PC-9 (cell line): ENCODE measurements at regions not wholly inside any gene's neighbourhood (a gene's known extent, or its start where the extent isn't known, plus 50 kb on each side); places are given as distances from the start of the nearest gene placed in this dataset.
"Not testable (repeated sequence)": the region's sequence is repeated elsewhere in the genome, so short reads cannot be mapped to it uniquely, and the experiment has no call there.

Experiments used
- BruUV-seq: library from RNA; stranded (reverse); fragments of 400-500 nt; replicated peaks from 2 replicates; lab custom pipeline; 2021; lab: Mats Ljungman, UMichigan
- CTCF ChIA-PET: fragments of 300-600 bp; sonication (Branson Sonifier 250); formaldehyde crosslinking; loops from one replicate; lab custom pipeline; 2022; ENCODE audit warnings: antibody characterized with exemption; lab: Charles Lee
- POLR2A ChIA-PET: fragments of 300-600 bp; sonication (Branson Sonifier 250); formaldehyde crosslinking; loops from one replicate; lab custom pipeline; 2022; ENCODE audit warnings: antibody characterized with exemption; ENCODE audit not compliant: unreplicated experiment; lab: Charles Lee
- DNase-seq, 2 experiments: peaks; one replicate each; pipeline versions ENCODE4 v3.0.0 to v3.0.0-alpha.2; 2015 to 2022; ENCODE audit warnings: mixed read lengths in 1 of 2
- H2AFZ ChIP-seq: fragments of 200-600 bp; sonication (generic); 2 replicates; pipeline ENCODE4 v1.8.1; 2017; ENCODE audit warnings: antibody characterized with exemption
- H3F3A ChIP-seq: fragments of 200-600 bp; sonication (generic); 2 replicates; pipeline ENCODE4 v1.8.1; 2017; ENCODE audit warnings: antibody characterized with exemption, mild to moderate bottlenecking, low read depth; ENCODE audit not compliant: insufficient read depth
- H3K27ac ChIP-seq: fragments of 200-600 bp; sonication (generic); 2 replicates; pipeline ENCODE4 v1.6.1; 2016; ENCODE audit warnings: mixed run types
- H3K27me3 ChIP-seq: fragments of 200-600 bp; sonication (generic); 2 replicates; pipeline ENCODE4 v1.6.1; 2016; ENCODE audit warnings: low read depth, mixed run types; ENCODE audit not compliant: insufficient read depth
- H3K36me3 ChIP-seq: fragments of 200-600 bp; sonication (generic); 2 replicates; pipeline ENCODE4 v1.6.1; 2016; ENCODE audit warnings: low read depth, mixed run types
- H3K4me1 ChIP-seq: fragments of 200-600 bp; sonication (generic); replicated peaks from 2 replicates; pipeline ENCODE4 v1.6.1; 2016; ENCODE audit warnings: mixed run types; ENCODE audit not compliant: insufficient read depth
- H3K4me2 ChIP-seq: fragments of 200-600 bp; sonication (generic); 2 replicates; pipeline ENCODE4 v1.6.1; 2017; ENCODE audit warnings: mixed run types
- H3K4me3 ChIP-seq: fragments of 200-600 bp; sonication (generic); 2 replicates; pipeline ENCODE4 v1.6.1; 2016; ENCODE audit warnings: mixed run types
- H3K79me2 ChIP-seq: fragments of 200-600 bp; sonication (generic); 2 replicates; pipeline ENCODE4 v1.6.1; 2017; ENCODE audit warnings: low read depth, mixed run types
- H3K9me2 ChIP-seq: fragments of 200-600 bp; sonication (generic); 2 replicates; pipeline ENCODE4 v1.8.1; 2017; ENCODE audit warnings: mild to moderate bottlenecking; ENCODE audit not compliant: insufficient read depth
- H3K9me3 ChIP-seq: fragments of 200-600 bp; sonication (generic); 2 replicates; pipeline ENCODE4 v1.8.1; 2016; ENCODE audit warnings: low read depth; ENCODE audit not compliant: insufficient read depth
- H4K20me1 ChIP-seq: fragments of 200-600 bp; sonication (generic); 2 replicates; pipeline ENCODE4 v1.8.1; 2017; ENCODE audit not compliant: insufficient read depth
- EZH2 ChIP-seq: fragments of 200-600 bp; sonication (generic); IDR thresholded peaks from 2 replicates; pipeline ENCODE4 v1.8.0; 2017; ENCODE audit warnings: antibody characterized with exemption, low read depth
- intact Hi-C: fragments of 100-400 bp; cut with micrococcal nuclease; formaldehyde crosslinking; loops from one replicate; pipeline ENCODE4 v1.10.0; 2022; ENCODE audit not compliant: unreplicated experiment
- TF ChIP-seq, protein P1 (sequence below): fragments of 200-600 bp; sonication (generic); conservative IDR thresholded peaks from 2 replicates; pipeline ENCODE4 v1.6.1; 2017; ENCODE audit warnings: mixed run types, antibody characterized with exemption, mild to moderate bottlenecking, moderate library complexity

DNA sequence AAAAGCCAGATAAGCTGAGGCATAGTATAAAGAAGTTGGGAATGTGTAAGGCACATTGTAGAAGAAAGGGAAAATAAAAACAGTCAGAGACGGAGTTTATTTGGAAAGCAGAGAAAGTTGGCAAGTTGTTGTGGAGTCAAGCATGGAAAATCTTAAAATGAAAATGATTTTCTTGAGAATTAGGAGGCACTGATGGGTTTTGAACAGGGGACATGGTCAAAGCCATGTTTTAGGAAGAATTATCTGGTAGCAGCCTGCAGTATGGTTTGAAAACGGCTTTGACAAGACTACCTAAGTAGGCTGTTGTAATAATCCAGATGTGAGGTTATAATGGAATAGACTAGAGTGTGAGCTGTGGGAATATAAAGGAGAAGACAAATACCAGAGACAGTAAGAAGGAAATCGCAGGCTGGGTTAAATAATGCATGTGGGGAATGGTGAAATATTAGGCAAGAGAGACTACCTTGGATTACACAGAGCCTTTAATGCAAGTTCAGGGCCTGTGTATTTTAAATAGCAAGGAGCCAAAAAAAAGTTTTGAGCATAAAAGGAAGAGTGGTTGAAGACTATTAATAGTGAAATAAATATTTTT, 130.4 kb upstream of the MEOX2 start:
- POLR2A ChIA-PET: no interaction called here
- H2AFZ ChIP-seq: no peak overlapping the region
- H3K79me2 ChIP-seq: no peaks in the 10 kb centered on the region
- no peak overlapping the region for H3K4me3 ChIP-seq
- no peaks in the 10 kb centered on the region for H3F3A ChIP-seq
- H3K27me3 ChIP-seq: no peaks in the 10 kb centered on the region
- CTCF ChIA-PET: no interaction called here
- H3K4me2 ChIP-seq: no peak overlapping the region
- no peaks in the 10 kb centered on the region for H3K4me1 ChIP-seq
- no peak overlapping the region for H3K27ac ChIP-seq
- no peak for DNase-seq
- no peaks in the 10 kb centered on the region for H3K9me3 ChIP-seq
- H3K36me3 ChIP-seq: no peaks in the 10 kb centered on the region
- no peaks in the 10 kb centered on the region for H4K20me1 ChIP-seq
- intact Hi-C loops: no loop called here
- no TSS peak for BruUV-seq
- H3K9me2 ChIP-seq: no peaks in the 10 kb centered on the region; the same call in 1 of the 2 replicates
- TF ChIP-seq, protein P1, sequence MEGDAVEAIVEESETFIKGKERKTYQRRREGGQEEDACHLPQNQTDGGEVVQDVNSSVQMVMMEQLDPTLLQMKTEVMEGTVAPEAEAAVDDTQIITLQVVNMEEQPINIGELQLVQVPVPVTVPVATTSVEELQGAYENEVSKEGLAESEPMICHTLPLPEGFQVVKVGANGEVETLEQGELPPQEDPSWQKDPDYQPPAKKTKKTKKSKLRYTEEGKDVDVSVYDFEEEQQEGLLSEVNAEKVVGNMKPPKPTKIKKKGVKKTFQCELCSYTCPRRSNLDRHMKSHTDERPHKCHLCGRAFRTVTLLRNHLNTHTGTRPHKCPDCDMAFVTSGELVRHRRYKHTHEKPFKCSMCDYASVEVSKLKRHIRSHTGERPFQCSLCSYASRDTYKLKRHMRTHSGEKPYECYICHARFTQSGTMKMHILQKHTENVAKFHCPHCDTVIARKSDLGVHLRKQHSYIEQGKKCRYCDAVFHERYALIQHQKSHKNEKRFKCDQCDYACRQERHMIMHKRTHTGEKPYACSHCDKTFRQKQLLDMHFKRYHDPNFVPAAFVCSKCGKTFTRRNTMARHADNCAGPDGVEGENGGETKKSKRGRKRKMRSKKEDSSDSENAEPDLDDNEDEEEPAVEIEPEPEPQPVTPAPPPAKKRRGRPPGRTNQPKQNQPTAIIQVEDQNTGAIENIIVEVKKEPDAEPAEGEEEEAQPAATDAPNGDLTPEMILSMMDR: no peak
- no peak for TF ChIP-seq EZH2

DNA sequence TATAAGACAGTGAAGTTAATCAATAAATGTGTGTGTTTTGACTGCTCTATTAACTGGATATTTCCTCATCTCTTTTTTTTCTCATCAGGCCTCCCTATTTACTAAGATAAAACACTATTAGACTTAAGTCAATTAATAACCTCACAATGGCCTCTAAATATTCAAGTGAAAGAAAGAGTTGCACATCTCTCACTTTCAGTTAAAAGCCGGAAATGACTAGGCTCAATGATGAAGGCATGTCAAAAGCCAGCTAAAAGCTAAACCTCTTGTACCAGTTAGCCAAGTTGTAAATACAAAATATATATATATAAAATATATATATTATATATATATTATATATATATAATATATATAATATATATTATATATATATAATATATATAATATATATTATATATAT, 127.0 kb upstream of the MEOX2 start:
- TF ChIP-seq, protein P1: no peak
- TF ChIP-seq EZH2: no peak
- no peak for DNase-seq
- Histone ChIP-seq H3K9me3 (no peaks in the 10 kb centered on the region), H3K27ac (no peak overlapping the region), H3K27me3 (no peaks in the 10 kb centered on the region), H3K4me1 (no peaks in the 10 kb centered on the region), H3K4me3 (no peak overlapping the region), H3F3A (no peaks in the 10 kb centered on the region), H4K20me1 (no peaks in the 10 kb centered on the region), H3K36me3 (no peaks in the 10 kb centered on the region), H3K4me2 (no peak overlapping the region), H3K9me2 (no peaks in the 10 kb centered on the region; the same call in 1 of the 2 replicates), H2AFZ (no peak overlapping the region), H3K79me2 (no peaks in the 10 kb centered on the region)
- ChIA-PET CTCF (no interaction called here), POLR2A (no interaction called here)
- intact Hi-C loops: no loop called here
- no TSS peak for BruUV-seq

GRCh38 chr7:15810383-15810782, 123.9 kb upstream of the MEOX2 start:
- CTCF ChIA-PET, H3K27me3 ChIP-seq, intact Hi-C loops, H4K20me1 ChIP-seq, H3K9me2 ChIP-seq, POLR2A ChIA-PET, BruUV-seq, H3K4me3 ChIP-seq, H3F3A ChIP-seq, H3K4me2 ChIP-seq, H3K9me3 ChIP-seq, DNase-seq, H3K27ac ChIP-seq, H3K79me2 ChIP-seq, H3K36me3 ChIP-seq, H2AFZ ChIP-seq, H3K4me1 ChIP-seq: not testable (repeated sequence)

DNA sequence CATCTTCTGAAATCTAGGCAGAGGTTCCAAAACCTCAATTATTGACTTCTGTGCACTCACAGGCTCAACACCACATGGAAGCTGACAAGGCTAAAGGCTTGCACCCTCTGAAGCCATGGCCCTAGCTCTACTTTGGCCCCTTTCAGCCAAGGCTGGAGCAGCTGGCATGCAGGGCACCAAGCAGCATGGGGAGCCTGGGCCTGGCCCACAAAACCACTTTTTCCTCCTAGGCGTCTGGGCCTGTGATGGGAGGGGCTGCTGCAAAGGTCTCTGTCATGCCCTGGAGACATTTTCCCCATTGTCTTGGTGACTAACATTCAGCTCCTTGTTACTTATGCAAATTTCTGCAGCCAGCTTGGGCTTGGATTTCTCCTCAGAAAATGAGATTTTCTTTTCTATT, 123.5 kb upstream of the MEOX2 start:
- H3K27me3 ChIP-seq, H3K4me3 ChIP-seq, H3K79me2 ChIP-seq, H3K9me2 ChIP-seq, H3K36me3 ChIP-seq, H3K27ac ChIP-seq, H3K9me3 ChIP-seq, intact Hi-C loops, BruUV-seq, H3F3A ChIP-seq, H2AFZ ChIP-seq, DNase-seq, H3K4me1 ChIP-seq, POLR2A ChIA-PET, H4K20me1 ChIP-seq, CTCF ChIA-PET, H3K4me2 ChIP-seq: not testable (repeated sequence)
